ENCODE measurements at regions not wholly inside any gene's neighbourhood (a gene's known extent, or its start where the extent isn't known, plus 50 kb on each side); places are given as distances from the start of the nearest gene placed in this dataset.

- intact Hi-C loops (cut with DNase I) = no loop called here
- H3K27me3 ChIP-seq = no peaks in the 10 kb centered on the region
Measured at GRCh38 chr3:22745321-22745720, 457.8 kb upstream of the UBE2E2 start.

GRCh38 chr3:22746221-22746620, 456.9 kb upstream of the UBE2E2 start:
- Histone ChIP-seq H3K36me3 (no peaks in the 10 kb centered on the region), H3K4me1 (no peaks in the 10 kb centered on the region), H3K27ac (no peak overlapping the region), H3K4me3 (no peak overlapping the region), H3K9me3 (peaks cover 0 to 2% (median 0%) of the 10 kb centered on the region in 4 donors), H3K27me3 (no peaks in the 10 kb centered on the region)
- intact Hi-C loops (cut with DNase I) = no loop called here
- no peak for DNase-seq
- TF ChIP-seq EP300 (IDR thresholded peaks at IDR 0.05) (no peak), CTCF (IDR thresholded peaks at IDR 0.05) (no peak), POLR2AphosphoS5 (IDR thresholded peaks at IDR 0.05) (no peak), POLR2A (IDR thresholded peaks at IDR 0.05) (no peak)

More at GRCh38 chr3:22745321-22745720, 457.8 kb upstream of the UBE2E2 start:
- H3K27ac ChIP-seq = no peak overlapping the region
- H3K4me1 ChIP-seq = no peaks in the 10 kb centered on the region
- H3K4me3 ChIP-seq = no peak overlapping the region
- no peaks in the 10 kb centered on the region for H3K36me3 ChIP-seq
- TF ChIP-seq POLR2AphosphoS5 (IDR thresholded peaks at IDR 0.05) (no peak), EP300 (IDR thresholded peaks at IDR 0.05) (no peak), CTCF (IDR thresholded peaks at IDR 0.05) (no peak), POLR2A (IDR thresholded peaks at IDR 0.05) (no peak)
- H3K9me3 ChIP-seq = peaks cover 0 to 2% (median 0%) of the 10 kb centered on the region in 4 donors
- no peak for DNase-seq

- peaks cover 0 to 2% (median 0%) of the 10 kb centered on the region in 4 donors for H3K9me3 ChIP-seq
Measured at GRCh38 chr3:22748453-22749045, 454.6 kb upstream of the UBE2E2 start.

GRCh38 chr3:22759636-22760310, 443.4 kb upstream of the UBE2E2 start:
- intact Hi-C loops (cut with DNase I) = no loop called here

More at GRCh38 chr3:22748453-22749045, 454.6 kb upstream of the UBE2E2 start:
- Histone ChIP-seq H3K36me3 (no peaks in the 10 kb centered on the region), H3K27ac (no peak overlapping the region), H3K4me1 (no peaks in the 10 kb centered on the region), H3K27me3 (no peaks in the 10 kb centered on the region), H3K4me3 (no peak overlapping the region)
- DNase-seq = no peak
- TF ChIP-seq POLR2AphosphoS5 (IDR thresholded peaks at IDR 0.05) = no peak
- no peak for TF ChIP-seq POLR2A (IDR thresholded peaks at IDR 0.05)
- no peak for TF ChIP-seq CTCF (IDR thresholded peaks at IDR 0.05)
- TF ChIP-seq EP300 (IDR thresholded peaks at IDR 0.05) = no peak
- intact Hi-C loops (cut with DNase I) = no loop called here
- 44 to 48% methylated on average over 3 of the region's 3 CpGs for WGBS, 2 donors

More at GRCh38 chr3:22759636-22760310, 443.4 kb upstream of the UBE2E2 start:
- Histone ChIP-seq H3K4me1 (no peaks in the 10 kb centered on the region), H3K27ac (no peak overlapping the region), H3K27me3 (no peaks in the 10 kb centered on the region), H3K36me3 (no peaks in the 10 kb centered on the region), H3K4me3 (no peak overlapping the region), H3K9me3 (no peaks in the 10 kb centered on the region)
- no peak for DNase-seq
- WGBS, 2 donors = 24 to 69% methylated on average over 3 of the region's 3 CpGs
- TF ChIP-seq POLR2AphosphoS5 (IDR thresholded peaks at IDR 0.05) (no peak), EP300 (IDR thresholded peaks at IDR 0.05) (no peak), POLR2A (IDR thresholded peaks at IDR 0.05) (no peak), CTCF (IDR thresholded peaks at IDR 0.05) (no peak)
